Psoas muscle (tissue), 7 donors: ENCODE measurements at regions not wholly inside any gene's neighbourhood (a gene's known extent, or its start where the extent isn't known, plus 50 kb on each side); places are given as distances from the start of the nearest gene placed in this dataset.

Experiments
- ATAC-seq, 4 donors: fragments of 200-7000 bp; cut with Tn5 transposase; one replicate each; pipeline ENCODE4 v1.9.1; 2020; ENCODE audit warnings: moderate library complexity in 3 of 4, mild to moderate bottlenecking in 2 of 4
- DNase-seq, 2 donors: peaks; one replicate each; pipeline ENCODE4 v3.0.0-alpha.2; 2020
- H3K27ac ChIP-seq: fragments of 200-600 bp; one replicate; pipeline ENCODE4 v1.8.0; 2022
- H3K27me3 ChIP-seq, 3 donors: fragments of 200-600 bp in 1 of 3; one replicate each; pipeline versions ENCODE4 v1.6.1 to v1.8.0; 2013 to 2022; ENCODE audit warnings: low read length in 2 of 3, mild to moderate bottlenecking in 2 of 3, moderate library complexity in 1 of 3; ENCODE audit not compliant: insufficient read depth in 3 of 3
- H3K36me3 ChIP-seq, 2 donors: fragments of 200-600 bp in 1 of 2; one replicate each; pipeline versions ENCODE4 v1.6.1 to v1.8.0; 2013 to 2022; ENCODE audit warnings: low read depth in 1 of 2, mild to moderate bottlenecking in 1 of 2, moderate library complexity in 1 of 2; ENCODE audit not compliant: insufficient read depth in 1 of 2
- H3K4me1 ChIP-seq: fragments of 200-600 bp; one replicate; pipeline ENCODE4 v1.8.0; 2022
- H3K4me3 ChIP-seq: fragments of 200-600 bp; one replicate; pipeline ENCODE4 v1.8.0; 2022; ENCODE audit warnings: mild to moderate bottlenecking
- H3K9me3 ChIP-seq: fragments of 200-600 bp; one replicate; pipeline ENCODE4 v1.8.0; 2022
- WGBS, 3 donors: extraction: QIAGEN DNeasy Blood & Tissue Kit; methylation state at CpG; one replicate each; pipeline versions ENCODE4 v1.1.6 to v1.1.7; 2013; 5-methylcytosine and 5-hydroxymethylcytosine counted together
- intact Hi-C, 2 donors: fragments of 100-400 bp; cut with DNase I; formaldehyde crosslinking; loops; one replicate each; pipeline versions ENCODE4 v1.11.0 to v1.14.2; 2022
- TF ChIP-seq, protein P1 (sequence below): fragments of 200-600 bp; IDR thresholded peaks from one replicate; pipeline ENCODE4 v1.8.0; 2022; ENCODE audit warnings: antibody characterized with exemption
- donor health status: healthy with polysubstance abuse.
- donor health status: DM: no; HTN: no; CAD: no; lungs with moderate emphysema.
- donor health status: Bipolar disorder and iron deficiency.
- donor health status: healthy.
- donor health status: DM: yes; HTN: yes; CAD: no.
- donor health status: DM: no; HTN: no; CAD: no.
- donor health status: DM: yes; HTN: yes; CAD: no.

- H3K9me3 ChIP-seq = no peaks in the 10 kb centered on the region
- H3K36me3 ChIP-seq = no peaks in the 10 kb centered on the region
- intact Hi-C loops = no loop called here
- H3K27ac ChIP-seq = no peak overlapping the region
- no peak overlapping the region for H3K4me3 ChIP-seq
- DNase-seq = no peak
- TF ChIP-seq, protein P1, sequence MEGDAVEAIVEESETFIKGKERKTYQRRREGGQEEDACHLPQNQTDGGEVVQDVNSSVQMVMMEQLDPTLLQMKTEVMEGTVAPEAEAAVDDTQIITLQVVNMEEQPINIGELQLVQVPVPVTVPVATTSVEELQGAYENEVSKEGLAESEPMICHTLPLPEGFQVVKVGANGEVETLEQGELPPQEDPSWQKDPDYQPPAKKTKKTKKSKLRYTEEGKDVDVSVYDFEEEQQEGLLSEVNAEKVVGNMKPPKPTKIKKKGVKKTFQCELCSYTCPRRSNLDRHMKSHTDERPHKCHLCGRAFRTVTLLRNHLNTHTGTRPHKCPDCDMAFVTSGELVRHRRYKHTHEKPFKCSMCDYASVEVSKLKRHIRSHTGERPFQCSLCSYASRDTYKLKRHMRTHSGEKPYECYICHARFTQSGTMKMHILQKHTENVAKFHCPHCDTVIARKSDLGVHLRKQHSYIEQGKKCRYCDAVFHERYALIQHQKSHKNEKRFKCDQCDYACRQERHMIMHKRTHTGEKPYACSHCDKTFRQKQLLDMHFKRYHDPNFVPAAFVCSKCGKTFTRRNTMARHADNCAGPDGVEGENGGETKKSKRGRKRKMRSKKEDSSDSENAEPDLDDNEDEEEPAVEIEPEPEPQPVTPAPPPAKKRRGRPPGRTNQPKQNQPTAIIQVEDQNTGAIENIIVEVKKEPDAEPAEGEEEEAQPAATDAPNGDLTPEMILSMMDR = no peak
- no peaks in the 10 kb centered on the region for H3K27me3 ChIP-seq
- WGBS, 3 donors = 84 to 90% (median 86%) methylated on average over 1 of the region's 1 CpG
- H3K4me1 ChIP-seq = no peaks in the 10 kb centered on the region
- no peak for ATAC-seq
Measured at GRCh38 chr1:219000631-219001030, 173.0 kb upstream of the LYPLAL1 start.

DNA sequence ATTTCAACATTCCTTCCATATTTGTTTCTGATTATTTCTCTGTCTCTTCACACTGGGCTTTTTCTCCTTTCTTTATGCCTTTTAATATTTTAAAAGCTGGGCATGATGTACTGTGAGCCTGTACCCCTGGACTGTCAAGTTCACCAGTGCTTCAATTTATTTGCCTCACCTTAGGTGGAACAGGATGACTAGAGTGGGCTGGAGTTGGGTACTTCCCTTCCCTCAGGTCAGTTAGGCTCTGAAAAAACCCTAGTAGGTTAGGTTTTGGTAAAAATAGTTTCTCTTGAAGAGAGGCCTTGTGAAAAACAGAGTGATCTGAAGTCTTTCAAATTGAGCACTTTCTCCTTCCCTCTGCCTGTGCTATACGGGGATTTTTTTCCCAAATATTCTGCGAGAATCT, 163.0 kb upstream of the LYPLAL1 start:
- ATAC-seq = no peak
- no peaks in the 10 kb centered on the region for H3K27me3 ChIP-seq
- DNase-seq = no peak
- no peaks in the 10 kb centered on the region for H3K9me3 ChIP-seq
- intact Hi-C loops = no loop called here
- no peaks in the 10 kb centered on the region for H3K4me1 ChIP-seq
- TF ChIP-seq, protein P1 = no peak
- no peaks in the 10 kb centered on the region for H3K36me3 ChIP-seq
- 90 to 94% (median 90%) methylated on average over 2 of the region's 2 CpGs for WGBS, 3 donors
- H3K27ac ChIP-seq = no peak overlapping the region
- H3K4me3 ChIP-seq = no peak overlapping the region

DNA sequence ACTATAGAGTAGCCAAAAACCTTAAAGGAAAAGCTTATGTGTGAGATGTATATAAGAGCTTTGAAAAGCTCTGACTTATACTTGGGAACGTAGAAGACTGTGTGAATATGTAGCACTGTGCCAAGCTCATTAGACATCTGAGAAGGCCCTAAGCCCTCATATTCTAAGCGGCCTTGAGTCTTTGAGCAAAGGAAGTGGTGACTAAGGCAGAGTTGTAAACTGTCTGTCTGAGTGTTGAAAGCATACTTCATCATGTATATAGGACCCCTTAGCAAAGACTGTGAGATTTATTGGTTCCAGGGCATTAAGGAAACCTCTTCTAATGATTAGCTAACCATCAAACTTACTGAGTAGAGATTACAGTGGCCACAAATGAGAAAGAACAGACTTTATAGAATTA, 153.3 kb upstream of the LYPLAL1 start:
- Histone ChIP-seq H3K36me3 (no peaks in the 10 kb centered on the region), H3K9me3 (no peaks in the 10 kb centered on the region), H3K27ac (no peak overlapping the region), H3K27me3 (no peaks in the 10 kb centered on the region), H3K4me1 (no peaks in the 10 kb centered on the region), H3K4me3 (no peak overlapping the region)
- intact Hi-C loops = no loop called here
- DNase-seq (no peak), ATAC-seq (no peak)
- TF ChIP-seq, protein P1 = no peak
- 68 to 84% (median 69%) methylated on average over 2 of the region's 2 CpGs for WGBS, 3 donors

- no peaks in the 10 kb centered on the region for H3K27me3 ChIP-seq
- H3K36me3 ChIP-seq = no peaks in the 10 kb centered on the region
- TF ChIP-seq, protein P1 = no peak
- H3K27ac ChIP-seq = no peak overlapping the region
- ATAC-seq (no peak), DNase-seq (no peak)
- H3K4me1 ChIP-seq = no peaks in the 10 kb centered on the region
- H3K4me3 ChIP-seq = no peak overlapping the region
- intact Hi-C loops = no loop called here
- H3K9me3 ChIP-seq = no peaks in the 10 kb centered on the region
Measured at GRCh38 chr1:219020846-219021245, 152.8 kb upstream of the LYPLAL1 start.

DNA sequence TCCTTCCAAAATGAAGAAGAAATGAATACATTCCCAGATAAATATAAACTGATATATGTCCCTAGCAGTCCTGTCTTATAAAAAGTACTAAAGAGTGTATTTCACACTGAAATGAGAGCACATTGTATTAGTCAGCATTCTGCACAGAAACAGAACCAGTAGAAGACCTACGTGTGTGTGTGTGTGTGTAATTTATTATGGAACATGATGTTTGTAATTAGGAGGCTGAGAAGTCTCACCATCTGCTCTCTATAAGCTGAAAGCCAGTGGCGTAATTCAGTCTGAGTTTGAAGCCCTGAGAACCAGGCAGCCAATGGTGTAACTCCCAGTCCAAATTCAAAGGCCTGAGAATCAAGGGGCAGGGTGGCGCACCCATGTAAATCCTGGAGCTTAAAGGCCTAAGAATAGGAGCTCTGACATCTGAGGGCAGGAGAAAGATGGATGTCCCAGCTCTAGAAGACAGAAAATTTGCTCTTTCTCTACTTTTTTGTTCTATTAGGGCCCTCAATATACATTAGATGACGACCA, 146.5 kb upstream of the LYPLAL1 start:
- no peak for DNase-seq
- no peaks in the 10 kb centered on the region for H3K4me1 ChIP-seq
- H3K4me3 ChIP-seq = no peak overlapping the region
- no peaks in the 10 kb centered on the region for H3K36me3 ChIP-seq
- WGBS, 3 donors = 84 to 88% (median 88%) methylated on average over 4 of the region's 4 CpGs
- H3K27me3 ChIP-seq = no peaks in the 10 kb centered on the region
- no peaks in the 10 kb centered on the region for H3K9me3 ChIP-seq
- no peak for ATAC-seq
- no peak overlapping the region for H3K27ac ChIP-seq
- TF ChIP-seq, protein P1 = no peak
- intact Hi-C loops = no loop called here
